ENCODE measurements at regions not wholly inside any gene's neighbourhood (a gene's known extent, or its start where the extent isn't known, plus 50 kb on each side); places are given as distances from the start of the nearest gene placed in this dataset.
"Not testable (repeated sequence)": the region's sequence is repeated elsewhere in the genome, so short reads cannot be mapped to it uniquely, and the experiment has no call there.

GRCh38 chr2:223155956-223156355 is 104.0 kb downstream of the KCNE4 start:
- DNase-seq: no peak
- Mint-ChIP-seq H3K27ac (no peak overlapping the region), H3K36me3 (no peaks in the 10 kb centered on the region), H3K27me3 (no peaks in the 10 kb centered on the region), H3K4me3 (no peak overlapping the region), H3K4me1 (no peaks in the 10 kb centered on the region), H3K9me3 (ENCODE audit: low read depth) (no peaks in the 10 kb centered on the region)
- ATAC-seq: no peak
- CTCF ChIA-PET: no interaction called here

- DNase-seq (no peak), ATAC-seq (no peak)
- Mint-ChIP-seq H3K4me3 (no peak overlapping the region), H3K36me3 (no peaks in the 10 kb centered on the region), H3K27me3 (no peaks in the 10 kb centered on the region), H3K9me3 (ENCODE audit: low read depth) (no peaks in the 10 kb centered on the region), H3K4me1 (no peaks in the 10 kb centered on the region), H3K27ac (no peak overlapping the region)
- CTCF ChIA-PET: no interaction called here
These were observed 110.0 kb downstream of the KCNE4 start for GRCh38 chr2:223161873-223162458.

GRCh38 chr2:223165423-223166214 is 113.6 kb downstream of the KCNE4 start:
- Mint-ChIP-seq H3K4me1 (no peaks in the 10 kb centered on the region), H3K27me3 (no peaks in the 10 kb centered on the region), H3K27ac (no peak overlapping the region), H3K9me3 (ENCODE audit: low read depth) (no peaks in the 10 kb centered on the region), H3K36me3 (no peaks in the 10 kb centered on the region), H3K4me3 (no peak overlapping the region)
- CTCF ChIA-PET: no interaction called here
- DNase-seq (no peak), ATAC-seq (no peak)

- no peak overlapping the region for H3K4me3 Mint-ChIP-seq
- H3K4me1 Mint-ChIP-seq: no peaks in the 10 kb centered on the region
- H3K36me3 Mint-ChIP-seq: no peaks in the 10 kb centered on the region
- ATAC-seq (no peak), DNase-seq (no peak)
- CTCF ChIA-PET: no interaction called here
- H3K27ac Mint-ChIP-seq: no peak overlapping the region
- no peaks in the 10 kb centered on the region for H3K27me3 Mint-ChIP-seq
- no peaks in the 10 kb centered on the region for H3K9me3 Mint-ChIP-seq (ENCODE audit: low read depth)
These were observed 114.2 kb downstream of the KCNE4 start for GRCh38 chr2:223166215-223166493.

GRCh38 chr2:223166983-223167650 is 115.1 kb downstream of the KCNE4 start:
- no peak overlapping the region for H3K27ac Mint-ChIP-seq
- no peak overlapping the region for H3K4me3 Mint-ChIP-seq
- DNase-seq (no peak), ATAC-seq (no peak)
- no peaks in the 10 kb centered on the region for H3K27me3 Mint-ChIP-seq
- CTCF ChIA-PET: no interaction called here
- H3K4me1 Mint-ChIP-seq: no peaks in the 10 kb centered on the region
- no peaks in the 10 kb centered on the region for H3K9me3 Mint-ChIP-seq (ENCODE audit: low read depth)
- no peaks in the 10 kb centered on the region for H3K36me3 Mint-ChIP-seq

- ATAC-seq (no peak), DNase-seq (no peak)
- CTCF ChIA-PET: no interaction called here
- H3K4me3 Mint-ChIP-seq: no peak overlapping the region
- no peaks in the 10 kb centered on the region for H3K4me1 Mint-ChIP-seq
- no peaks in the 10 kb centered on the region for H3K27me3 Mint-ChIP-seq
- no peaks in the 10 kb centered on the region for H3K9me3 Mint-ChIP-seq (ENCODE audit: low read depth)
- no peaks in the 10 kb centered on the region for H3K36me3 Mint-ChIP-seq
- no peak overlapping the region for H3K27ac Mint-ChIP-seq
These were observed 118.0 kb downstream of the KCNE4 start for GRCh38 chr2:223169830-223170605.

GRCh38 chr2:223176970-223177369 is 125.0 kb downstream of the KCNE4 start:
- H3K4me3 Mint-ChIP-seq: no peak overlapping the region
- H3K9me3 Mint-ChIP-seq (ENCODE audit: low read depth): no peaks in the 10 kb centered on the region
- CTCF ChIA-PET: no interaction called here
- no peaks in the 10 kb centered on the region for H3K36me3 Mint-ChIP-seq
- no peak for DNase-seq
- H3K27ac Mint-ChIP-seq: no peak overlapping the region
- no peak for ATAC-seq
- H3K27me3 Mint-ChIP-seq: no peaks in the 10 kb centered on the region
- H3K4me1 Mint-ChIP-seq: no peaks in the 10 kb centered on the region

GRCh38 chr2:223180463-223180862 is 128.5 kb downstream of the KCNE4 start:
- CTCF ChIA-PET: no interaction called here
- H3K36me3 Mint-ChIP-seq: no peaks in the 10 kb centered on the region
- H3K27ac Mint-ChIP-seq: no peak overlapping the region
- H3K4me1 Mint-ChIP-seq: no peaks in the 10 kb centered on the region
- H3K27me3 Mint-ChIP-seq: no peaks in the 10 kb centered on the region
- ATAC-seq: no peak
- no peaks in the 10 kb centered on the region for H3K9me3 Mint-ChIP-seq (ENCODE audit: low read depth)
- H3K4me3 Mint-ChIP-seq: no peak overlapping the region
- DNase-seq: no peak

- Mint-ChIP-seq H3K36me3 (no peaks in the 10 kb centered on the region), H3K4me3 (no peak overlapping the region), H3K9me3 (ENCODE audit: low read depth) (no peaks in the 10 kb centered on the region), H3K27me3 (no peaks in the 10 kb centered on the region), H3K27ac (no peak overlapping the region), H3K4me1 (no peaks in the 10 kb centered on the region)
- CTCF ChIA-PET: no interaction called here
- DNase-seq (no peak), ATAC-seq (no peak)
These were observed 129.6 kb downstream of the KCNE4 start for GRCh38 chr2:223181561-223181960.

- no peaks in the 10 kb centered on the region for H3K4me1 Mint-ChIP-seq
- H3K9me3 Mint-ChIP-seq (ENCODE audit: low read depth): no peaks in the 10 kb centered on the region
- DNase-seq (no peak), ATAC-seq (no peak)
- no peaks in the 10 kb centered on the region for H3K36me3 Mint-ChIP-seq
- no peak overlapping the region for H3K4me3 Mint-ChIP-seq
- CTCF ChIA-PET: no interaction called here
- H3K27me3 Mint-ChIP-seq: no peaks in the 10 kb centered on the region
- H3K27ac Mint-ChIP-seq: no peak overlapping the region
These were observed 130.4 kb downstream of the KCNE4 start for GRCh38 chr2:223182356-223182755.

GRCh38 chr2:223185638-223186037 is 133.6 kb downstream of the KCNE4 start:
- CTCF ChIA-PET: no interaction called here
- Mint-ChIP-seq H3K36me3 (no peaks in the 10 kb centered on the region), H3K27ac (no peak overlapping the region)

GRCh38 chr2:223187256-223187655 is 135.3 kb downstream of the KCNE4 start:
- CTCF ChIA-PET: no interaction called here
- DNase-seq: no peak

More at GRCh38 chr2:223185638-223186037, 133.6 kb downstream of the KCNE4 start:
- ATAC-seq (no peak), DNase-seq (no peak)
- H3K4me3 Mint-ChIP-seq: no peak overlapping the region
- H3K9me3 Mint-ChIP-seq (ENCODE audit: low read depth): no peaks in the 10 kb centered on the region
- no peaks in the 10 kb centered on the region for H3K4me1 Mint-ChIP-seq
- H3K27me3 Mint-ChIP-seq: no peaks in the 10 kb centered on the region

GRCh38 chr2:223190561-223191206 is 138.7 kb downstream of the KCNE4 start:
- DNase-seq; CTCF ChIA-PET; H3K36me3 Mint-ChIP-seq; H3K4me3 Mint-ChIP-seq; H3K4me1 Mint-ChIP-seq; H3K9me3 Mint-ChIP-seq (ENCODE audit: low read depth); ATAC-seq; H3K27ac Mint-ChIP-seq; H3K27me3 Mint-ChIP-seq: not testable (repeated sequence)

More at GRCh38 chr2:223187256-223187655, 135.3 kb downstream of the KCNE4 start:
- Mint-ChIP-seq H3K4me1 (no peaks in the 10 kb centered on the region), H3K36me3 (no peaks in the 10 kb centered on the region), H3K9me3 (ENCODE audit: low read depth) (no peaks in the 10 kb centered on the region), H3K4me3 (no peak overlapping the region), H3K27ac (no peak overlapping the region), H3K27me3 (no peaks in the 10 kb centered on the region)
- no peak for ATAC-seq

Data from activated CD8-positive, alpha-beta memory T cell treated with anti-CD3 and anti-CD28 coated beads, Interleukin-2, amount 10 ng/mL, durations not matched to agents 7 days and 5 days (primary cell).